ACC112 (cell line): ENCODE measurements at regions not wholly inside any gene's neighbourhood (a gene's known extent, or its start where the extent isn't known, plus 50 kb on each side); places are given as distances from the start of the nearest gene placed in this dataset.

Experiments
- H2AFZ ChIP-seq: fragments of 200-600 bp; sonication (generic); one replicate; pipeline ENCODE4 v1.6.0; 2017; ENCODE audit warnings: antibody characterized with exemption, low read length; ENCODE audit not compliant: unreplicated experiment
- H3K27ac ChIP-seq: fragments of 200-600 bp; sonication (generic); 2 replicates; pipeline ENCODE4 v1.5.1; 2014; ENCODE audit warnings: low read depth, mild to moderate bottlenecking, antibody characterized with exemption, low read length, moderate library complexity
- H3K27me3 ChIP-seq: fragments of 200-600 bp; sonication (generic); 2 replicates; pipeline ENCODE4 v1.6.1; 2014; ENCODE audit warnings: mild to moderate bottlenecking, antibody characterized with exemption, low read length, moderate library complexity, mixed read lengths; ENCODE audit not compliant: insufficient read depth
- H3K36me3 ChIP-seq: fragments of 200-600 bp; sonication (generic); 2 replicates; pipeline ENCODE4 v1.6.1; 2016; ENCODE audit warnings: mild to moderate bottlenecking, antibody characterized with exemption, low read length, moderate library complexity, mixed read lengths; ENCODE audit not compliant: insufficient read depth
- H3K4me1 ChIP-seq: fragments of 200-600 bp; sonication (generic); one replicate; pipeline ENCODE4 v1.6.1; 2016; ENCODE audit warnings: low read length, mixed read lengths; ENCODE audit not compliant: insufficient read depth, unreplicated experiment, control insufficient read depth
- H3K4me3 ChIP-seq: fragments of 200-600 bp; sonication (generic); 2 replicates; pipeline ENCODE4 v1.5.1; 2014; ENCODE audit warnings: mild to moderate bottlenecking, low read depth, low read length
- H3K79me2 ChIP-seq: fragments of 200-600 bp; sonication (generic); one replicate; pipeline ENCODE4 v1.6.0; 2016; ENCODE audit warnings: low read length; ENCODE audit not compliant: control insufficient read depth, unreplicated experiment, insufficient read depth

DNA sequence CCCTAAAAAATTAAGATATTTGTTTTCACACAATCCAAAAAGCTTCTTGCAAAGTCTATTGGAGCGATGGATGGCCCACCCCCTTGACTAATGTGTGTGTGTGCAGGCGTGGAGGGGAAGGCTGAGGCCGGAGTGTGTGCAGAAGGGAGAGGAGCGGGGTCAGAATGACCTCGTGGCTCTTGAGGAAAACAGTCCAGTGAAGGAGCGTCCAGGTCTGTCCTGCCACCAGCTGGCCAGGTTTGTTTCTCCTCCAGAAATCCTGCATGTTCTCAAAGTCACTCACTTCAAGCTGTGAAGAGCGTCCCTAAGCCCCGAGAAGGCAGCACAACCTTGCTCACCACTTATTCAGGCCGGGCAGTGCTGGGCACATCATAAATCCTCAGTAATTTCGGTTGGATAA, 69.5 kb upstream of the SSX2IP start:
- no peaks in the 10 kb centered on the region for H3K36me3 ChIP-seq
- peaks cover 5% of the 10 kb centered on the region for H3K4me1 ChIP-seq
- H3K27ac ChIP-seq = no peak overlapping the region
- H3K79me2 ChIP-seq = no peaks in the 10 kb centered on the region
- H3K27me3 ChIP-seq = peaks cover 7% of the 10 kb centered on the region
- H3K4me3 ChIP-seq = no peak overlapping the region
- H2AFZ ChIP-seq = no peak overlapping the region

- Histone ChIP-seq H3K27me3 (no peaks in the 10 kb centered on the region; the same call in 1 of the 2 replicates), H3K36me3 (no peaks in the 10 kb centered on the region), H3K27ac (no peak overlapping the region), H3K79me2 (no peaks in the 10 kb centered on the region), H3K4me1 (peaks cover 5% of the 10 kb centered on the region), H2AFZ (peak overlapping the region; percentile 95), H3K4me3 (no peak overlapping the region)
These were observed 68.8 kb upstream of the SSX2IP start for GRCh38 chr1:84758968-84759491.

- H3K4me3 ChIP-seq = no peak overlapping the region
- H3K79me2 ChIP-seq = no peaks in the 10 kb centered on the region
- H3K27me3 ChIP-seq = no peaks in the 10 kb centered on the region
- H2AFZ ChIP-seq = peak overlapping the region; percentile 95
- peaks cover 5% of the 10 kb centered on the region for H3K4me1 ChIP-seq
- no peaks in the 10 kb centered on the region for H3K36me3 ChIP-seq
- no peak overlapping the region for H3K27ac ChIP-seq
These were observed 68.2 kb upstream of the SSX2IP start for GRCh38 chr1:84758476-84758875.

DNA sequence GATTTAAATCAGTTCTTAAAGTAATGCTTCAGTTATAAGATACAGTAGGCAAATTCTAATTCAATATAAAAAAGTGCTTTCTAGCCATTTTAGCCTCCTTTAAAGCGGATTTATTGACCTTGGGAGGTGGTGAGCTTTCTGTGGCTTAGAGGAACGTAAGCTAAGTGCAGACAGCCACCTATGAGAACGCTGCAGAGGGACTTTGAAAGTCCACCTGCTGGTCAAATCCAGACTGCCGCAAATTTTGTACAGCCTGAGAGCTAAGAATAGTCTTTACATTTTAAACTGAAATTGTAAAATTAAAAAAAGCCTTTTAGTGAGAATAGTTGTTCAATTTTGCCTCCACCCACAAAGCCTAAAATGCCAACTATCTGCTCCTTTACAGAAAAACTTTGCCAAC, 67.0 kb upstream of the SSX2IP start:
- peaks cover 5% of the 10 kb centered on the region for H3K4me1 ChIP-seq
- no peaks in the 10 kb centered on the region for H3K79me2 ChIP-seq
- peak overlapping the region; percentile 3 for H2AFZ ChIP-seq
- H3K36me3 ChIP-seq = no peaks in the 10 kb centered on the region
- H3K27ac ChIP-seq = no peak overlapping the region
- no peak overlapping the region for H3K4me3 ChIP-seq
- H3K27me3 ChIP-seq = no peaks in the 10 kb centered on the region

- Histone ChIP-seq H2AFZ (peak overlapping the region; percentile 3), H3K4me1 (peaks cover 5% of the 10 kb centered on the region), H3K27ac (no peak overlapping the region), H3K4me3 (no peak overlapping the region), H3K79me2 (no peaks in the 10 kb centered on the region), H3K27me3 (no peaks in the 10 kb centered on the region), H3K36me3 (no peaks in the 10 kb centered on the region)
These were observed 66.3 kb upstream of the SSX2IP start for GRCh38 chr1:84756455-84757082.

DNA sequence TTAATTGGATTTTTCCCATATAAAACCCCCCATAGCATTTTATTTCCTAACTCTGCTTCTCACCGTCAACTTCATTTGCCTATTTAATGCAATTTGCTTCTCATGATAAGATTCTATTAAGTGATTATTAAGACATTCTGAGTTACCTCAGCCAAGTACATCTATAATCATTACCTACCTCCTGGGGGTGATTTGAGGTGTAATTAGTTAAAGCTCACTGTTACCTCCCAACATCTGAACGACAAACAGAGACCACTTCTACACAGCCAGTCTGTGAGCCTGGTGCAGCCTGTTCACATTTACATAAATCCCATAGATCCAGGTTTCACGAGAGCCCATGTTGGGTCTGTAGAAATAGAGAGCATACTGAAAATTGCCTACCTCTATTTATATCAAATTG, 65.7 kb upstream of the SSX2IP start:
- Histone ChIP-seq H3K27ac (no peak overlapping the region), H2AFZ (no peak overlapping the region), H3K4me1 (peaks cover 5% of the 10 kb centered on the region), H3K27me3 (no peaks in the 10 kb centered on the region), H3K36me3 (no peaks in the 10 kb centered on the region), H3K4me3 (no peak overlapping the region), H3K79me2 (no peaks in the 10 kb centered on the region)

DNA sequence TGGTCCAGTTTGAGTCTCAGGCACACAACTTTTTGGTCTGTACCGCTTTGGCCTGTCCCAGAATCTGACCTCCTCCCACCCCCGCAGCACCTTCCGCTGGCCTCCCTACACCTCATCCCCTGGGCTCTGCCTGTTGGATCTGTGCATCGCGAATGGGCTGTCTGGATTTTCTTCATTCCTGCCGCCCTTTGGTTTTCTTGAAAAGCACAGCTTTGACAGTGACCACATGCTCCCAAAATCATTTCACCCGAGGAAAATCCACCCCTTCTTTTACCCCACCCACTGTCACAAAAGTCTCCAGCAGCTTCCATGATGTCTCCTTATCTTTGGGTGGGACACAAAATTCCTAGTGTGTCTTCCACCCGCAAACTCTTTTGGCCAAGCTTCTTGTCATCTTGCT, 65.0 kb upstream of the SSX2IP start:
- H2AFZ ChIP-seq = no peak overlapping the region
- no peaks in the 10 kb centered on the region for H3K36me3 ChIP-seq
- peaks cover 5% of the 10 kb centered on the region for H3K4me1 ChIP-seq
- no peaks in the 10 kb centered on the region for H3K79me2 ChIP-seq
- H3K27ac ChIP-seq = no peak overlapping the region
- H3K27me3 ChIP-seq = no peaks in the 10 kb centered on the region
- no peak overlapping the region for H3K4me3 ChIP-seq

DNA sequence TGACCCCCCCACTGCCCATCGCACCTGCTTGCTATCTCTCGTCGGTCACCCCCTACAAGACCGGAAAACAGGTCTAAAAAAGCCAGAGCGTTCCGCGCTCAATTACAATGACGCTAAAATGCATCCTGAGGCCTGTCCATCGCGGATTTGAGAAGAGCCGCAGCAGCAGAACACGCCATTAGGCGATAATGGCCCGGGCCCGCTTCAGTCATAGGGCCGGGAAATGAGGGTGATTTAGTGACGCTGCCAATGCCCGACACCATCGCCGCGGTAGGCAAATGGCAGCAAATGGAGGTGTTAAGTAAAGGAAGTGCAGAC, 64.1 kb upstream of the SSX2IP start:
- Histone ChIP-seq H3K27ac (no peak overlapping the region), H3K4me3 (no peak overlapping the region), H3K27me3 (no peaks in the 10 kb centered on the region), H2AFZ (no peak overlapping the region), H3K36me3 (no peaks in the 10 kb centered on the region), H3K4me1 (peaks cover 5% of the 10 kb centered on the region), H3K79me2 (no peaks in the 10 kb centered on the region)

GRCh38 chr1:84753516-84754385, 63.5 kb upstream of the SSX2IP start:
- H3K4me3 ChIP-seq = no peak overlapping the region
- no peaks in the 10 kb centered on the region for H3K79me2 ChIP-seq
- H2AFZ ChIP-seq = no peak overlapping the region
- no peak overlapping the region for H3K27ac ChIP-seq
- no peaks in the 10 kb centered on the region for H3K36me3 ChIP-seq
- H3K4me1 ChIP-seq = peaks cover 3% of the 10 kb centered on the region
- H3K27me3 ChIP-seq = no peaks in the 10 kb centered on the region

- Histone ChIP-seq H3K4me1 (no peaks in the 10 kb centered on the region), H3K27me3 (no peaks in the 10 kb centered on the region), H3K79me2 (no peaks in the 10 kb centered on the region), H3K27ac (no peak overlapping the region), H3K36me3 (no peaks in the 10 kb centered on the region), H2AFZ (no peak overlapping the region), H3K4me3 (no peak overlapping the region)
These were observed 60.0 kb upstream of the SSX2IP start for GRCh38 chr1:84750110-84750730.
